OCI-LY7 (cell line): ENCODE measurements at regions not wholly inside any gene's neighbourhood (a gene's known extent, or its start where the extent isn't known, plus 50 kb on each side); places are given as distances from the start of the nearest gene placed in this dataset.

Experiments used
- BruUV-seq: library from RNA; stranded (reverse); fragments of 400-500 nt; replicated peaks from 2 replicates; lab custom pipeline; 2021; lab: Mats Ljungman, UMichigan
- CTCF ChIA-PET: fragments of 300-600 bp; sonication (Branson Sonifier 250); formaldehyde crosslinking; loops from one replicate; lab custom pipeline; 2022; ENCODE audit warnings: antibody characterized with exemption; ENCODE audit not compliant: unreplicated experiment; lab: Charles Lee
- POLR2A ChIA-PET: fragments of 300-600 bp; sonication (Branson Sonifier 250); formaldehyde crosslinking; loops from one replicate; lab custom pipeline; 2022; ENCODE audit warnings: antibody characterized with exemption; lab: Charles Lee
- DNase-seq: peaks from one replicate; pipeline ENCODE4 v3.0.0-alpha.2; 2015; ENCODE audit warnings: low spot score
- H2AFZ ChIP-seq: fragments of 200-600 bp; sonication (generic), shearing (Covaris generic); 2 replicates; pipeline ENCODE4 v1.6.1; 2014; ENCODE audit warnings: mild to moderate bottlenecking, antibody characterized with exemption, low read length, moderate library complexity
- H3K27ac ChIP-seq: fragments of 200-600 bp; sonication (generic); 2 replicates; pipeline ENCODE4 v1.5.1; 2014; ENCODE audit warnings: mixed run types, low read depth, mild to moderate bottlenecking, moderate library complexity, low read length, inconsistent platforms; ENCODE audit not compliant: poor library complexity, severe bottlenecking
- H3K36me3 ChIP-seq: fragments of 200-600 bp; sonication (generic); 2 replicates; pipeline ENCODE4 v1.6.1; 2014; ENCODE audit warnings: mild to moderate bottlenecking, antibody characterized with exemption, low read length, moderate library complexity, mixed read lengths; ENCODE audit not compliant: insufficient read depth
- H3K4me1 ChIP-seq: fragments of 200-600 bp; sonication (generic); 2 replicates; pipeline ENCODE4 v1.5.1; 2014; ENCODE audit warnings: mild to moderate bottlenecking, low read length; ENCODE audit not compliant: insufficient read depth, poor library complexity, severe bottlenecking
- H3K4me2 ChIP-seq: fragments of 200-600 bp; sonication (generic); 2 replicates; pipeline ENCODE4 v1.6.1; 2014; ENCODE audit warnings: mild to moderate bottlenecking, low read length
- H3K4me3 ChIP-seq: fragments of 200-600 bp; sonication (generic); 2 replicates; pipeline ENCODE4 v1.5.1; 2014; ENCODE audit warnings: mild to moderate bottlenecking, low read depth, low read length; ENCODE audit not compliant: poor library complexity, severe bottlenecking
- H3K79me2 ChIP-seq: fragments of 200-600 bp; sonication (generic); 2 replicates; pipeline ENCODE4 v1.6.1; 2016; ENCODE audit warnings: low read depth, mild to moderate bottlenecking, low read length, moderate library complexity, mixed read lengths; ENCODE audit not compliant: insufficient read depth
- H3K9me2 ChIP-seq: fragments of 200-600 bp; sonication (generic); 2 replicates; pipeline ENCODE4 v1.6.1; 2016; ENCODE audit warnings: mild to moderate bottlenecking, low read length, mixed read lengths; ENCODE audit not compliant: insufficient read depth
- H3K9me3 ChIP-seq: fragments of 200-600 bp; sonication (generic); 2 replicates; pipeline ENCODE4 v1.6.1; 2014; ENCODE audit warnings: mild to moderate bottlenecking, mixed run types, low read length, mixed read lengths
- H4K20me1 ChIP-seq: fragments of 200-600 bp; sonication (generic); 2 replicates; pipeline ENCODE4 v1.6.1; 2014; ENCODE audit warnings: mild to moderate bottlenecking, antibody characterized with exemption, low read length, moderate library complexity, mixed read lengths; ENCODE audit not compliant: insufficient read depth
- CTCF ChIP-seq: fragments of 200-600 bp; sonication (generic); conservative IDR thresholded peaks from 2 replicates; pipeline ENCODE4 v1.5.1; 2014; ENCODE audit warnings: mild to moderate bottlenecking, antibody characterized with exemption, low read length, moderate library complexity, mixed read lengths
- EZH2phosphoT487 ChIP-seq: fragments of 200-600 bp; sonication (generic); IDR thresholded peaks from 2 replicates; pipeline ENCODE4 v1.6.1; 2018; ENCODE audit warnings: low read depth, borderline replicate concordance, mild to moderate bottlenecking, mixed run types, antibody characterized with exemption, low read length, moderate library complexity, mixed read lengths
- intact Hi-C: fragments of 100-400 bp; cut with micrococcal nuclease; formaldehyde crosslinking; loops from one replicate; pipeline ENCODE4 v1.10.0; 2022; ENCODE audit not compliant: unreplicated experiment

DNA sequence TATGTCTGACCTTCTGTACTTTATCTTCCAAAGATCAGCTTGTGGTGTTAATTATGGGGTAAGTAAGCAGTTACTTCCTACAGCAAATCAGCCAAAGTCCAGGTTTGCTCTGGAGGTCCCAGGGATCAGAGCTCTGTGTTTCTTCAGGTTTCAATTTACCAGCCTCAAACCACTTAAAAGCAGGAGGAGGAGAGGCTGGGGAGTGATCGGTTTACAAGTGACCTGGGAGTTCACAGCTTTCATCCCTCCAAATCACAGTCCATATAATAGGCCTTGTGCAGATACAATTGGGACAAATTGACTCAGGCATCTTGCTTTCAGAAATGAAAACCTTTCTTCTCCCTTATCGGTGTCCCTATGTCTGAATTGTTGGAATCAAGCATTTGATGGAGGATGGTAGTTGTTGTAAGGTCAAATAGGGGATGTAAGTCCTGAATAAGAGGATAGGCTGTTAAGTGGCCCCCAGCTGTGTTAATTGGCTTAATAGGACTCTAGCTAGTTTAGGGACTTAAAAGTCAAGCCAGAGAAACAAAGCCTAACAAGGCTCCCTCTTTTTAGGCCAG lies 188.0 kb upstream of the NT5C1B start:
- H3K4me1 ChIP-seq = no peaks in the 10 kb centered on the region
- no peaks in the 10 kb centered on the region for H3K36me3 ChIP-seq
- no peak for DNase-seq
- CTCF ChIA-PET = no interaction called here
- POLR2A ChIA-PET = interaction anchor here (0.8 to 1.0 kb wide), 2 partner anchors 9 to 135 kb away, joined by 3 read pairs; no protein-coding TSS in a partner anchor
- intact Hi-C loops = no loop called here
- no peak overlapping the region for H2AFZ ChIP-seq
- TF ChIP-seq CTCF = no peak
- TF ChIP-seq EZH2phosphoT487 = no peak
- no peak overlapping the region for H3K4me3 ChIP-seq
- H4K20me1 ChIP-seq = no peaks in the 10 kb centered on the region
- H3K79me2 ChIP-seq = no peaks in the 10 kb centered on the region
- no TSS peak for BruUV-seq
- no peak overlapping the region for H3K4me2 ChIP-seq
- H3K9me3 ChIP-seq = no peaks in the 10 kb centered on the region
- no peaks in the 10 kb centered on the region for H3K9me2 ChIP-seq
- H3K27ac ChIP-seq = no peak overlapping the region

DNA sequence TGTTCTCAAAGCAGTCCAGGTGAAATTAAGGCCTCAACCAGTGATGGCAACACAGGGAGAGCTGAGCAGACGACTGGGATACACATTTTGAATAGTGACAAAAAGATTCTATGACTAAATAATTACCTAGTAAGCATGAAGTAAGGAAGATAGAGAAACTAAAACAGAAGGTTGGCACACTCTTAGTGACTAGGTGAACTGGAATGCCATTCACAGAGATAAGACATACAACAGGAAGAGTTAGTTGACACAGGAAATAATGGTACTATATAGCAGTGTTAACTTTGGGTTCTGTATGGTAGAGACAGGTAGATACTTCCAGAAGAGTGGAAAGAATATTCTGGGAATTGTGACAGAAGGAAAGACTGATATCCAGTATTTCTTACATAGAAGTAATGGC lies 181.8 kb upstream of the NT5C1B start:
- H3K79me2 ChIP-seq = no peaks in the 10 kb centered on the region
- H3K9me2 ChIP-seq = no peaks in the 10 kb centered on the region
- H4K20me1 ChIP-seq = no peaks in the 10 kb centered on the region
- BruUV-seq = no TSS peak
- H3K4me2 ChIP-seq = no peak overlapping the region
- no peak for DNase-seq
- no peaks in the 10 kb centered on the region for H3K36me3 ChIP-seq
- no peak for TF ChIP-seq EZH2phosphoT487
- TF ChIP-seq CTCF = no peak
- intact Hi-C loops = no loop called here
- no peak overlapping the region for H3K4me3 ChIP-seq
- CTCF ChIA-PET = no interaction called here
- no peak overlapping the region for H2AFZ ChIP-seq
- no peak overlapping the region for H3K27ac ChIP-seq
- POLR2A ChIA-PET = no interaction called here
- H3K4me1 ChIP-seq = no peaks in the 10 kb centered on the region
- H3K9me3 ChIP-seq = no peaks in the 10 kb centered on the region

- BruUV-seq = no TSS peak
- no peak for DNase-seq
- TF ChIP-seq EZH2phosphoT487 (no peak), CTCF (no peak)
These were observed 174.0 kb upstream of the NT5C1B start for GRCh38 chr2:18763338-18763737.

More at GRCh38 chr2:18763338-18763737, 174.0 kb upstream of the NT5C1B start:
- POLR2A ChIA-PET = interaction anchor here (0.6 kb wide), 2 partner anchors 318 to 416 kb away, joined by 3 read pairs; no protein-coding TSS in a partner anchor
- no peaks in the 10 kb centered on the region for H3K9me2 ChIP-seq
- no peak overlapping the region for H3K4me2 ChIP-seq
- H4K20me1 ChIP-seq = no peaks in the 10 kb centered on the region
- H3K79me2 ChIP-seq = no peaks in the 10 kb centered on the region
- no peaks in the 10 kb centered on the region for H3K4me1 ChIP-seq
- no peak overlapping the region for H3K27ac ChIP-seq
- CTCF ChIA-PET = no interaction called here
- no peak overlapping the region for H2AFZ ChIP-seq
- H3K9me3 ChIP-seq = no peaks in the 10 kb centered on the region
- no peaks in the 10 kb centered on the region for H3K36me3 ChIP-seq
- intact Hi-C loops = no loop called here
- no peak overlapping the region for H3K4me3 ChIP-seq
